ENCODE measurements at regions not wholly inside any gene's neighbourhood (a gene's known extent, or its start where the extent isn't known, plus 50 kb on each side); places are given as distances from the start of the nearest gene placed in this dataset.

- no peaks in the 10 kb centered on the region for H3K36me3 Mint-ChIP-seq (ENCODE audit: low read depth)
- H3K27me3 Mint-ChIP-seq (ENCODE audit: low read depth) = peaks cover 6% of the 10 kb centered on the region
- no peak overlapping the region for H3K27ac Mint-ChIP-seq
- no peaks in the 10 kb centered on the region for H3K9me3 Mint-ChIP-seq
- no peaks in the 10 kb centered on the region for H3K4me1 Mint-ChIP-seq
- no peak overlapping the region for H3K4me3 Mint-ChIP-seq
- no peak for TF ChIP-seq CTCF (IDR thresholded peaks at IDR 0.05; ENCODE audit: unreplicated experiment in 3 of 3)
These were observed 389.9 kb downstream of the DOK5 start for GRCh38 chr20:54865273-54865672.

- no peaks in the 10 kb centered on the region for H3K9me3 Mint-ChIP-seq
- no peak for TF ChIP-seq CTCF (IDR thresholded peaks at IDR 0.05; ENCODE audit: unreplicated experiment in 3 of 3)
- H3K36me3 Mint-ChIP-seq (ENCODE audit: low read depth) = no peaks in the 10 kb centered on the region
- peaks cover 6% of the 10 kb centered on the region for H3K27me3 Mint-ChIP-seq (ENCODE audit: low read depth)
- no peak overlapping the region for H3K27ac Mint-ChIP-seq
- H3K4me3 Mint-ChIP-seq = no peak overlapping the region
- no peaks in the 10 kb centered on the region for H3K4me1 Mint-ChIP-seq
These were observed 385.3 kb downstream of the DOK5 start for GRCh38 chr20:54860716-54861115.

GRCh38 chr20:54856202-54856601 lies 380.8 kb downstream of the DOK5 start:
- Mint-ChIP-seq H3K27me3 (ENCODE audit: low read depth) (peaks cover 7% of the 10 kb centered on the region), H3K9me3 (no peaks in the 10 kb centered on the region), H3K4me1 (no peaks in the 10 kb centered on the region), H3K4me3 (no peak overlapping the region), H3K36me3 (ENCODE audit: low read depth) (no peaks in the 10 kb centered on the region), H3K27ac (no peak overlapping the region)
- TF ChIP-seq CTCF (IDR thresholded peaks at IDR 0.05; ENCODE audit: unreplicated experiment in 3 of 3) = no peak

- Mint-ChIP-seq H3K4me3 (no peak overlapping the region), H3K27ac (no peak overlapping the region), H3K9me3 (no peaks in the 10 kb centered on the region), H3K36me3 (ENCODE audit: low read depth) (no peaks in the 10 kb centered on the region), H3K27me3 (ENCODE audit: low read depth) (peaks cover 4% of the 10 kb centered on the region), H3K4me1 (no peaks in the 10 kb centered on the region)
- no peak for TF ChIP-seq CTCF (IDR thresholded peaks at IDR 0.05; ENCODE audit: unreplicated experiment in 3 of 3)
These were observed 374.3 kb downstream of the DOK5 start for GRCh38 chr20:54849741-54850140.

GRCh38 chr20:54848984-54849538 lies 373.7 kb downstream of the DOK5 start:
- H3K4me1 Mint-ChIP-seq = no peaks in the 10 kb centered on the region
- TF ChIP-seq CTCF (IDR thresholded peaks at IDR 0.05; ENCODE audit: unreplicated experiment in 3 of 3) = no peak
- H3K27ac Mint-ChIP-seq = no peak overlapping the region
- no peak overlapping the region for H3K4me3 Mint-ChIP-seq
- peaks cover 4% of the 10 kb centered on the region for H3K27me3 Mint-ChIP-seq (ENCODE audit: low read depth)
- no peaks in the 10 kb centered on the region for H3K9me3 Mint-ChIP-seq
- H3K36me3 Mint-ChIP-seq (ENCODE audit: low read depth) = no peaks in the 10 kb centered on the region

- no peaks in the 10 kb centered on the region for H3K9me3 Mint-ChIP-seq
- no peaks in the 10 kb centered on the region for H3K4me1 Mint-ChIP-seq
- H3K27ac Mint-ChIP-seq = no peak overlapping the region
- no peaks in the 10 kb centered on the region for H3K36me3 Mint-ChIP-seq (ENCODE audit: low read depth)
- peaks cover 4% of the 10 kb centered on the region for H3K27me3 Mint-ChIP-seq (ENCODE audit: low read depth)
- no peak overlapping the region for H3K4me3 Mint-ChIP-seq
- TF ChIP-seq CTCF (IDR thresholded peaks at IDR 0.05; ENCODE audit: unreplicated experiment in 3 of 3) = no peak
These were observed 372.9 kb downstream of the DOK5 start for GRCh38 chr20:54848262-54848661.
